Myocyte (in vitro differentiated cells): ENCODE measurements at regions not wholly inside any gene's neighbourhood (a gene's known extent, or its start where the extent isn't known, plus 50 kb on each side); places are given as distances from the start of the nearest gene placed in this dataset.

ENCODE experiments used
- DNase-seq: peaks from one replicate; pipeline ENCODE4 v3.0.0-alpha.2; 2012; ENCODE audit warnings: low read depth

DNA sequence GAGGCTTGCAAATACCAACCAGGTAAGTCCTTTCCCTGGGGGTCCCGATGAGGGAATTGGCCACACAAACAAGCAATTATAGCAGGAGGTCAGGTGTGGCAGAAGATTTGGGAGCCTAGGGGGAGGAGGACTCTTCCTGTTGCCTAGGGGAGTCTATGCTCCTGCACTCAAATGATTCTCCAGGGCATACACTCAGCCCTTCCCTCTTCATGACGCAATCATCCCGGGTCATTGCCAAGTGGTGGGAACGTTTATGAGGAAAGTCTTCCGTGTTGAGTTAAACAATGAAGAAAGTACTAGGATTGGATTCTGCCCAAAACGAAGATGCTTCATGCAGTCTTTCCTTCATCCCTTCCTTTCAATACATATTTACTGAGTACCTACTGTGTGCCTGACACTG, 186.5 kb upstream of the TSHZ2 start:
- no peak for DNase-seq

- no peak for DNase-seq
Measured at GRCh38 chr20:52783769-52784168, 188.4 kb upstream of the TSHZ2 start.

DNA sequence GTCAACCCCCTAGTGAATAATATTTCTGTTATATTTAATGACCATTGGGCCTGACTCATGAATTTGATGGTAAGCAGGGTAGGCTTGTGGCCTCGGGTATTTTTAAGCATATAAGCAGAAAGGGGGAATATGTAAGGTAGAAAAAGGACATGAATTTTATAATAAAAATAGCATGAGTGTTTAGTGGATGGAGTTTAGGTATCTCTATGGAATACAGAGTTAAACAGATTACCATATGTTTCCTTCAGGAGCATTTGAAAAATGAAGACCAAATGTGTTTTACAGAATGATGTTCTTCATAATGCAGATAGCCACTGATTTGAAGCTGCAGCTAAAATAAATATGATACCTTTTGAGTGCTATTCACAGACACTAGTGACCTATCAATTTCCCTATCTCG, 191.7 kb upstream of the TSHZ2 start:
- no peak for DNase-seq

- no peak for DNase-seq
Measured at GRCh38 chr20:52779125-52779524, 193.0 kb upstream of the TSHZ2 start.

DNA sequence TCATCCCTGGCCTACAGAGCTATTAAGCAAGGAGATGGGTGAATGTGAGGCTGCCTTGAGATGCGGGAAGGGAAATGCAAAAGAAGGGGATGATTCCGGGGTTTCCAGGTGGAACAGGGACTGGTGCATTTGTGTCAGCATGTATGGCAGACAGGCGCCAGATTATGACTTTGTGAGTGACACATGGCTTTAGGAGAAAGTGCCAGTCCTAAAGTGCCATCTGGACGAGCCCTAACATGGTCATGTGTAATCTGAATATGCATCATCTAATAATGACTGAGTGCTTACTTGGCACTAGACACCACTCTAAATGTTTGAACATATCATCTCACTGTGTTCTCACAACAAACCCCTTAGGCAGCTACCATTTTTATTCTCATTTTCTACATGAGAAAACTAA, 195.0 kb upstream of the TSHZ2 start:
- no peak for DNase-seq

GRCh38 chr20:52775786-52776185, 196.4 kb upstream of the TSHZ2 start:
- DNase-seq, result no peak

- DNase-seq, result no peak
Measured at GRCh38 chr20:52768694-52769093, 203.5 kb upstream of the TSHZ2 start.

DNA sequence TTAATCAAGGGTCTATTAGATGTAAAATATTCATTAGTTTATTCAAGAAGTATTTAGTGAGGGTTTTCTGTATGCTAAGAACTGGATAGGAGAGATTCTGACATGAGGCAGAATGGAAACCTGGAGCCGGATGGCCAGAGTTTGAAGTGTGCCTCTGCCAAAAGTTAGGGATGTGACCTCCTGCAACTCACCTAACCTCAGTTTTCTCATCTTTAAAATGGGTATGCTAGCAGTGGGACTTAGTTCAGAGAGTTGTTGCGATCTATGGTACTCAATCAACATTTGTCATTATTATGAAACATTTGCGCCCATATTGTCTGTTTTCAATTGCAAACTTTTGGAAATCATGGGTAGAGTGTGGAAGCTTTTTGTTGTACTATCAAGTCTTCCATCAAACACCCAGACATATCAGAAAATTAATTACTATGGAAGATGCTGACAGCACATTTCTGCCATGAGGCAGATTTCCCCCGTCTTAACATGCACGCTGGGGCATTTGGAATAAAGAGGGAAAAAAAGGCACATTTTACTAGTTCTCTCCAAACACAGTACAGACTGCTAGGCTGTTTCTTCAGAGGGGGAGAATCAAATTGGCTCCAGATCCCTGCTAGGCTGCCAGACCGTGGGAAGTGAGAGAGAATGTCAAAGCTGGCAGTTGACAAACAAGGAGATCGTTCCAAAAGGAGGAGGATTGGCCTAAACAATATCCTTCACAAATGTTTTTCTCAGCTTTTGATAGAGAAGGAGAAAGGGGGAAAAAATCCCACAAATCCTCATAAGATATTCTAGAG, 205.3 kb upstream of the TSHZ2 start:
- DNase-seq, result no peak

DNA sequence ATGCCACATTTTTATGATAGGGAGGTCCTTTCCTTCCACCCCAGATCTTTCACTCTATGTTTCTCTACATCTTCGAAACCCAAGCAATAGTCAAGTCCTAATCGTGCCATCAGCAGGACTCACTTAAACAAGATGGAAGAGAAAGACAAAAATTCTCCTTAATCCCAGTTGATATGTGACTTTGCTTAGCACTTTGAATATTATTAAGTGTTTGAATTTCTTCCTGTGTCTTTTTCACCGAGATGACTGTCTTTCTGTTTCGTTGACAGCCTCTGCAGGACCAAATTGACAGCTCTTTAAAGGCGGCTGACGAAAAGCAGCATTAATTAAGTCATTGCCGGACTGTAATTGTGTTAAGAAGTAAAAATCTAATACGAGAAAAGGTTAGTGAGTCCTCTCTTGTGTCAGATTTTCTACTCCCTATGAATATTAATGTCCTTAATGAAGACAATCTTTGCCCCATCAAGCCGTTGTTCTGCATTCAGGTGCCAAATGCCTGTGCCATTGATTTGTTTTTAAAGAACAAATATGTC, 208.8 kb upstream of the TSHZ2 start:
- DNase-seq, result no peak

GRCh38 chr20:52761867-52762266, 210.3 kb upstream of the TSHZ2 start:
- DNase-seq, result no peak

GRCh38 chr20:52760791-52761190, 211.4 kb upstream of the TSHZ2 start:
- DNase-seq, result no peak

GRCh38 chr20:52757411-52757810, 214.7 kb upstream of the TSHZ2 start:
- DNase-seq, result no peak

GRCh38 chr20:52755744-52756143, 216.4 kb upstream of the TSHZ2 start:
- DNase-seq, result no peak

DNA sequence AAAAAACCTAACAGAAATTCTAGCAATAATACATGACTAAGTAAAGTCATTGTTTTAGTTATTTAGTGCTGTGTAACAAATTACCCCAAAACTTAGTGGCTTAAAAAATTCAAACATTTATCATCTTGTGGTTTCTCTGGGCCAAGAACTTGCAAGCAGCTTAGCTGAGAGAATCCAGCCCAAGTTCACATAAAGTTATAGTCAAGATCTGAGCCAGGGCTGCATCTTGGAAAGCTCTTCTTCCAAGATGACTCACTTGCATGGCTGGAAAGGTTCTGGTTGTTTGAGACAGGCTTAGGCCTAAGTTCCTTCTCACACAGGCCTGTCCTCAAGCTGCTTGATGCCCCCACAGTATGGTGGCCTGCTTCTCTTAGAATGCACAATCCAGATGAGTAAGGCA, 217.8 kb upstream of the TSHZ2 start:
- DNase-seq, result no peak

DNA sequence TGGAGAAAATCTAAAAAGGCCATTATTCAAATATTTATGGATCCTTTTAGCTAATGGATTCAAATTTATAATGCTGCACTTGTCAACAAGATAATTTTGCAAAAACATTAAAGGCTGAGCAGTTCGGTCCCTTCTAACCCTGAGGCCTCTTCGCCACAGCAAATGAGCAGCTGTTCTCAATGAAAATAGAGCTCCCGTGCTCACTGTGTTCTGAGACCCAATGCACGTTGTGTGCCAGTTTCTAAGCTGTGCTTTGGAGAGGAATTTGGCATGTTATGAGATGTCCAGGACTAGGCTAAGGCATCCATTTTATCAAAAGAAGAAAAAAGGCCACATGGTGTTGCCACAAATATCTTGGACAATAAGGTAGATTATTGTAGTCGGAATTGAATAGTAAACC, 220.1 kb upstream of the TSHZ2 start:
- peak; percentile 3 for DNase-seq

- DNase-seq, result no peak
Measured at GRCh38 chr20:52751571-52751970, 220.6 kb upstream of the TSHZ2 start.

DNA sequence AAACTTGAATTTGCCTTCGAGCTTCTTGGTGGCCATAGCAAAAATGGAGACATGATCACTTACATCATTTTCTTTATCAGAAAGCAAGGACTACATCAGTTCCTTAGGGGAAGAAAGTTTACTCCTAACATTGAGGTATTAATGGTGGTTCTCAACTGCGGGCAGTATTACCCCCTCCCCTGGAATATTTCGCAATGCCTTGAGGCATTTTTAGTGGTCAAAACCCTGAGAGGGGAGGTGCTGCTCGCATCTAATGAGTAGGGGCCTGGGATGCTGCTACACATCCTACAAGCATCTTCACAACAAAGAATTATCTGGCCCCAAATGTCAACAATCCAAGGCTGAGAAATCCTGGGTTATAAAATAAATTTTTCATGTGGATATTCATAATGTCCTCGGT, 222.2 kb upstream of the TSHZ2 start:
- no peak for DNase-seq

- no peak for DNase-seq
Measured at GRCh38 chr20:52748990-52749389, 223.2 kb upstream of the TSHZ2 start.

- no peak for DNase-seq
Measured at GRCh38 chr20:52748285-52748932, 223.7 kb upstream of the TSHZ2 start.

DNA sequence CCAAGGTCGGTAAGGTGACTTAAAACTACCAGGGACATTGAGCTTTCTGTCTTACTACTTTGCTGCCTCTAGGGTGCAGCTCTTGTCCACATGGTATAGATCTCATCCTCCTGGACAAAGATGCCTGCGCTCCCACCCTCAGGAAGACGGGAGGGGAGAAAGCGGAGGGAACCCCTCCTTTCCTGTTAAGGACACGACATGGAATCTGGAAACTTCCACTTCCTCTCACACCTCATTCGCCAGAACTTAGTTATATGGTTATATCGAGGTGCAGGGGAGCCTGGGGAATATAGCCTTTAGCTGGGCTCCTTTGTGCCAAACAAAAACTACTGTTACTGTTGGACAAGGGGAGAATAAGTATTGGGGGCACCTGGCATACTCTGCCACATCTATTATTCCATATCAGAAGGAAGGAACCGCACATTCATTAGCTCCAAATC, 224.3 kb upstream of the TSHZ2 start:
- DNase-seq, result no peak

DNA sequence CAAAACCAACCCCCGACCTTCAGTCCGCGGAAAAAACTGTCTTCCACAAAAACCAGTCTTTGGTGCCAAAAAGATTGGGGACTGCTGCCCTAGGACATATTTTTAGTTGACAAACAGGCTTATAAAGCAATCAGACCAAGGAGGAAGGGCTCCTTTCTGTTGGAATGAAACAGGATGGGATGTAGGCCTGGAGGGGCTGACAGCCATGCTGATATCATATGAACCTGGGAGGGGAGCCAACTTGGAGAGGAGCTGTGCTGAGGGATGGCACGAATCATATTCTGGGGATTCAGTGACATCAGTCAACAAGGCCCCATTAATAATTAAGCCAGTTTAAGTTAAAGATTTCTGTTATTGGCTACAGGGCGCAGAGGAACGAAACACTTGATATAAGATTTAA, 225.4 kb upstream of the TSHZ2 start:
- peak; percentile 5 for DNase-seq

DNA sequence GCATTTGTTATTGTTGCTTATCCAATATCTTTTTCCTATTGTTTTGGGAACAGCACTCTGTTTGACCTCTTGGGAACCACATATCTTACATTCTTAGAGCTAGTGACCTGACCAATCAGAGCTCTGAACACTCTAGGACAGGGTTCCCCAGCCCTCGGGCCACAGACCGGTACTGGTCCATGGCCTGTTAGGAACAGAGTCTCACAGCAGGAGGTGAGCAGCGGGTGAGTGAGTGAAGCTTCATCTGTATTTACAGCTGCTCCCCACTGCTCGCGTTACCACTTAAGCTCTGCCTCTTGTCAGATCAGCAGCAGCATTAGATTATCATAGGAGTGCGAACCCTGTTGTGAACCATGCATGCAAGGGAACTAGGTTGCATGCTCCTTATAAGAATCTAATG, 226.0 kb upstream of the TSHZ2 start:
- peak; percentile 2 for DNase-seq

- DNase-seq, result no peak
Measured at GRCh38 chr20:52744441-52744840, 227.7 kb upstream of the TSHZ2 start.
